GM18519 (cell line): ENCODE measurements at regions not wholly inside any gene's neighbourhood (a gene's known extent, or its start where the extent isn't known, plus 50 kb on each side); places are given as distances from the start of the nearest gene placed in this dataset.

Experiments used
- ATAC-seq: cut with Tn5 transposase; IDR thresholded peaks from one replicate; pipeline ENCODE4 v1.9.1; 2021; ENCODE audit warnings: mild to moderate bottlenecking, moderate library complexity; ENCODE audit not compliant: unreplicated experiment, low FRiP score

GRCh38 chrX:43005561-43005960 is 227.6 kb upstream of the PPP1R2C start:
- ATAC-seq: no peak

- ATAC-seq: no peak
Observed at GRCh38 chrX:43008356-43008755, 230.4 kb upstream of the PPP1R2C start.

GRCh38 chrX:43016021-43016420 is 238.1 kb upstream of the PPP1R2C start:
- no peak for ATAC-seq

GRCh38 chrX:43018031-43018430 is 240.1 kb upstream of the PPP1R2C start:
- ATAC-seq: no peak

DNA sequence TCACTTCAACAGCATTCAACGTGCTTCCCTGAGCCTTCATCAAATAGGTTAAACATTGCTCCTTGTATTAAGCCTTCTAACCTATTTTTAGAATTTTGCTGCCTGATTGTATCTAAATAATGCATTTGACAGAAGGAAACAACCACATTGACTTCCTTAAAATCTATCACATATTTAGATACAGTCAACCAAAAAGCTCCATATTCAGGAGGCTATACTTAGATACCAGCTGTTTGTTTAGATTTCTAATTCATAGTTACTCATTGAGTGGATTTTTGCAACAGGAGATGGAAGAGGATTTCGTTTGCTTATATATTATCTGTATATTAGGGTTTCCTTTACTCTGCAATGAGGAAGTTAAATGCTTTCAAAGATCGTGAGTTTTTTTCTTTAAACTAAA is 241.1 kb upstream of the PPP1R2C start:
- ATAC-seq: no peak

- ATAC-seq: no peak
Observed at GRCh38 chrX:43025806-43026315, 247.9 kb upstream of the PPP1R2C start.

DNA sequence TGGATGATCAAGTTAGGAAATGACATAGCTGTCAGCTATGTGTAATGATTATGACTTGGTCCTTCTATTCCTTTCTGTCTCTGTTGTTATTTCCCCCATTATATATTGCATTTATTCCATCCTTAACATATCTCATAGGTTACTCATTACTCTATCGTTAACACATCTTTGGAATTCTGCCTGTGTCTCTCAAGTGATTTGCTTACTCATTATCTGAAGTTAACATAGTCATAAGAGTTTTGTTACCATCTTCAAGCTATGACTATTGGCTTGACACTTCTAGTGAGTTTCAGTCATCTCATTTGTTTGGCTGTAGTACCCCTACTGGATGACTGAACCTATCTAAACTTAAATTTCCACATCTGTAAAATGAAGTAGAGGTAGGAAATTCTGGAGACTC is 286.1 kb upstream of the PPP1R2C start:
- ATAC-seq: no peak

DNA sequence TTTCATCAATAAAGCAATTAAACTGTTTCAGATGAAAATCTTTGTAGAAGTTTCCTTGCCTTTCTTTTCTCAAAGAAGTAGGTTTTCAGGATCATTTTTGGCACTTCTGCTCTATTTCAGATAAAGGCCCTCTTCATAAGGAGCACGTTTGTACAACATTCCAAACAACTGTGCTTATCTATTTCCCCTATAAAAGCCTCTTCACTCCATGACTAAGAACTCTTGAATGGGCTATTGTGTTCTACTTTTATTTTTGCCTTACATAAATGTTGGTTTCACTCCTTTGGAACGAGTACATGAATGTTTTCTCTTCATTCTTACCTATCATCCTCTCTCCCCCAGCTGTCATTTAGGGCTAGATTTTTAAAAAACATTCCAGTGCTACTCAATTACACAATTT is 288.0 kb upstream of the PPP1R2C start:
- no peak for ATAC-seq

DNA sequence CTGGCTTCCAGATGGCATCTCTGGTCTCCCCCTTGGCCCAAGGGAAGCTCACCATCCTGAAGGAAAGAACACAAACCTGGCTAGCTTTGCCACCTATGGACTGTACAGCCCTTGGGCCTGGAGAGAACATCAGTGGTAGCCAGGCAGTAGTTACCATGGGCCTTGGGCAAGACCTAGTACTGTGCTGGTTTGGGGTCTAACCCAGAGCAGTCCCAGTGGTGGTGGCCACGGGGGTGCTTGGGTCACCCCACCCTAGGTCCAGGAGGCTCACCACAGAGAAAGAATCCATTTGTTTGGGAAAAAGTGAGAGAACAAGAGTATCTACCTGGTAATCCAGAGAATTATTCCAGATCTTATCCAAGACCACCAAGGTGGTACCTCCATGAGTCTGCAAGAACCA is 290.7 kb upstream of the PPP1R2C start:
- no peak for ATAC-seq

DNA sequence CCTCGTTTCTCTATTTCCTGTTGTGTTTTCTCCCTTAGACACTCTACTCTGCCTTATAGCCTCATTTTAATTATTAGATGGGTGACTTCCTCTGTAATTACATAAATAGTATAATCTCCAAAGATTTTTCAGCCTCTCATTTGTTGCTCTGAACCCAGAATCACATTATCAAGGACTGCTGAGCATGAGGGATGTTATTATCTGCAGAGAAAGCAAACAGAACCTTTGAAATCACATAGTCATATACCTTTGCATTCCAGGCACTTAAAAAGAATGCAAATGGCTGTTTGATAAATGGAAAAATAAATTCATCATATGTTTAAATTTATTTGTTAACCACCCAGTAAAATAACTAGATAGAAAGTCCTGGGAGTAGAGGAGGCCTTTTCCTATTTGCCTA is 305.1 kb upstream of the PPP1R2C start:
- no peak for ATAC-seq

- no peak for ATAC-seq
Observed at GRCh38 chrX:43087830-43088229, 309.9 kb upstream of the PPP1R2C start.

- ATAC-seq: no peak
Observed at GRCh38 chrX:43096830-43097229, 318.9 kb upstream of the PPP1R2C start.

DNA sequence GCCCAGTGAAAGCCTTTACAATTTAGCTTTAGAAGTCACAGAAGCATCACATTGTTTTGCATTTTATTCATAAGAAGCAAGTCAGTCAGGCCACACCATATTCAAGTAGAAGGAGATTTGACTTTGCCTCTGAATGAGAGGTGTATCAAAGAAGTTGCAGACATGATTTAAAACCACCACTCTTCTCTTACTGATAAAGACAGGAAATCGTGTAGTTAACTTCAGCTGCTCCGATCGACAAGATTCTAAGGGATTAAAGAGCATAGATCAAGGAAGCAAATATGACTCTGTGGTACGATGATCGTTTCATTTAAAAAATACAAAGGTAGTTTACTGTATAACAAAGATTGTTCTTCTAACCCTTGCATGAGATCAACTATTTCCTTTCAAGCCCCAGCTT is 328.0 kb upstream of the PPP1R2C start:
- no peak for ATAC-seq

GRCh38 chrX:43108828-43109227 is 330.9 kb upstream of the PPP1R2C start:
- no peak for ATAC-seq

- no peak for ATAC-seq
Observed at GRCh38 chrX:43121637-43122036, 343.7 kb upstream of the PPP1R2C start.

DNA sequence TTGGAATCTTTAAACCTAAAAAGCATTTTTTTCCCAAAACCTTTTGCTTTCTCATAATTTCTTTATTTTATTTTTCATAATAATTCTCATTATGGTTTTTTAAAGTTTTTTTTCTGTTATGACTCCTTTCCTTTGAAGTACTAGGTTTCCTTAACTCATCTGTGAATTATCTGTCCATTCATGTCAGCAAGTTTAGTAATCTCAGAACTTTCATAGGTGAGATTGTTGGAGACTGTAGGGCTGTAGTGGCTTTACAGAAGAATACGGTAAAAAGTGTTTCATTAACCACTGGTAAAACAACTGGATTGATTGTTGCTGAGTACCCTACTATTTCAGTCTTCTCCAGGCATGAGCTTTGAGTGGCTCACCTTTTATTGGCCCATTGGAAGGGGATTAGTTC is 361.7 kb upstream of the PPP1R2C start:
- ATAC-seq: no peak

- no peak for ATAC-seq
Observed at GRCh38 chrX:43140582-43140981, 362.6 kb upstream of the PPP1R2C start.

DNA sequence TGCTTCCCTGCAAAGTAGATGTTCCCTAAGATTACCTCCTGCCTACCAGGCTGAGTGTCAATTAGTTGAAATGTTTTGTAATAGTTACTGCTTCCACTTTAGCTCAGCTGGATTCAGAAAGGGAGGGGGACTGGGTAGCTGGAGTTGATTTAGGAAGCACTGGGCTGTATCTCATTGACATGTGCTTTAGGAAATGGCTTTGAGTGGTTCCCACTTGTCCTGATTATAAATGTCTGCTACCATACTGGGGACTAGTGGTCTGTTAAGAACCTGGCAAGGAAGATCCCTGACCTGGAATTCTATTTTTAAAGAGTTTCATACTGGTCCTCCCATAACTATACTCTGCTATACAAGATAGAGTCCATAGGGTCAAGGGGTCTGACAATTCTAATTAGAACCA is 363.9 kb upstream of the PPP1R2C start:
- ATAC-seq: no peak

DNA sequence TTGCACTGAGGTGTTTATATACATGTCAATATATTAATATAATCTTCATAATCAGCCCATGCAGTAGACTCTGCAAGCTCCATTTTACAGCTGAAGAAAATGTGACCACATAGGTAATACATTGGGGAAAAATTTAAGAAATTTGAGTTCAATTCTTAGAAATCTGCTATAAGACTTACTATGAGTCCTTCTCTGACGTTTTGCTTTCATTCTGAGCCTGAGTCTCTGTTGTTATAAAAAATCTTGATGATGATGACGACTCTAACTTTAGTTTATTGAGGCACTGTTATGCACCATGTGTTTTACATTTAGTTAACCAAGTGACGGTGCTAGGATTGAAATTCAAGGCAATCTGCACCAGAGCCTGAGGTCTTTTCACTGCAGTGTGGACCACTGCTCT is 370.3 kb upstream of the PPP1R2C start:
- ATAC-seq: no peak

DNA sequence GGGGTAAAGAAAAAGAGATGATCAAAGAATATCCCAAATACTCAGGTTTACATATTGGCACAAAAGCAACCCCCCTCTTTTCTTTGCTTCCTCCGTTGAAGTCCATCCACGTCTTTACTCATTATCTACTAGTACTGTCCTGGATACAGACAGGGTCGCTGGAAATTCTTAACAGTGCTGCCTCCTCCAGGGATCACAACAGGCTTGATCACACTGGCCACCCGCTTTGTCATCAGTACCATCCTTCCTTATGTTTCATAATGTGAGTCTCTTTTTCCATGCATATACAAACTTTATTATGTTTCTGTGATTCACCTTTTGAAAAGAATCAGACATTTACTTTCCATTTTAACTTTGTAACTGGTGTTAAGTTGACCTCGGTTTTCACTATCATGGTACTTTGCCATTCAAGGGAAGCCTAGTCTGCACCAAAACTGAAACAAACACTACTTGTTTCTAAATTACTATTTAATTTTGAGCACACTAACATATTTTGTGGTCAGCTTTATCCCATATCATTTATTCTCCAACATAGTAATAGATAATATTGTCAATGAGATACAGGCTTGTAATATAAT is 387.5 kb upstream of the PPP1R2C start:
- no peak for ATAC-seq

GRCh38 chrX:43166874-43167273 is 388.9 kb upstream of the PPP1R2C start:
- ATAC-seq: no peak

GRCh38 chrX:43175434-43175833 is 397.5 kb upstream of the PPP1R2C start:
- ATAC-seq: no peak

DNA sequence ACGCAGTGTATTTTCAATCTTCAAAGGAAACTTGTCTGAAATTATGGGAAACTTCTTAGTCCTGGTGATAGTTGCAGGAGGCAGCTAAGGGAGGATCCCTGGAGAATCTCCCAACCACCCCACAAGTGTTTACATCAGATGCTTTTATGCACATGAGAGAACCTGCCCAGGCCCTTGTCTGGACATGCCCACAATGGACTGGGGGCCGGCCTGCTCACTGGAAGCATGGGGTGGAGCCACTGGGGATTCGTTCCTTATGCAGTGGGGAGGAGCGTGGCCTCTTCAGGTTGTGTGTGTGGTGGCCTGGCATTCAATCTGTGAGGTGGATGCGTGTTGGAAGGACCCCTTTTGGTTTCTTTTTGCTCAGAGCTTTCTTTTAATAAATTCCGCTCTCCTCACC is 398.7 kb upstream of the PPP1R2C start:
- no peak for ATAC-seq
